Gastroesophageal sphincter (tissue), 3 donors: ENCODE measurements at regions not wholly inside any gene's neighbourhood (a gene's known extent, or its start where the extent isn't known, plus 50 kb on each side); places are given as distances from the start of the nearest gene placed in this dataset.

Source experiments
- EP300 ChIP-seq: sonication (generic); formaldehyde crosslinking; IDR thresholded peaks from one replicate; pipeline ENCODE4 v1.6.1; 2017; ENCODE audit warnings: antibody characterized with exemption, mild to moderate bottlenecking
- TF ChIP-seq, protein P1 (sequence below), 4 experiments: fragments of 200-600 bp in 2 of 4; fragments of 450-650 bp in 2 of 4; sonication (generic) in 1 of 4; IDR thresholded peaks; one replicate each; pipeline ENCODE4 v1.5.1; 2017 to 2019; ENCODE audit warnings: antibody characterized with exemption in 4 of 4, mild to moderate bottlenecking in 2 of 4, moderate library complexity in 2 of 4

DNA sequence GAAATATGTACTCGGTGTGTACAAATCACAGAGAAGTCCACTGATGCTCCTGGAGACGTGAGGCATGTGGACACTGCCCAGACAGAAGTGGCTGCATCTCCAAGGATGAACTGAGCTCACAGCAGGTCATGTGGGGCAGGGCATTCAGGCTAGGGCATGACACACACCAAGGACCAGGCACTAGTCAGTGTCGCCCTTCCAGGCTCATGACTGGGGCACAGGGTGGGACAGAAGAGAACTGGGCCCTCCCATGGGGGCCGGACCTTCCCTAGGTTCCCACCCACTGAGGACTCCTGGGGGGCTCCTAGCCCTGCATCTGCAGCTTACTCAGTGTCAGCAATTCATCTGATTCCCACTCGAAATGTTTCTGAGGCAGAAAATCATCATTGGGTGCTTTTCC is 256.8 kb upstream of the IRX4 start:
- TF ChIP-seq, protein P1, sequence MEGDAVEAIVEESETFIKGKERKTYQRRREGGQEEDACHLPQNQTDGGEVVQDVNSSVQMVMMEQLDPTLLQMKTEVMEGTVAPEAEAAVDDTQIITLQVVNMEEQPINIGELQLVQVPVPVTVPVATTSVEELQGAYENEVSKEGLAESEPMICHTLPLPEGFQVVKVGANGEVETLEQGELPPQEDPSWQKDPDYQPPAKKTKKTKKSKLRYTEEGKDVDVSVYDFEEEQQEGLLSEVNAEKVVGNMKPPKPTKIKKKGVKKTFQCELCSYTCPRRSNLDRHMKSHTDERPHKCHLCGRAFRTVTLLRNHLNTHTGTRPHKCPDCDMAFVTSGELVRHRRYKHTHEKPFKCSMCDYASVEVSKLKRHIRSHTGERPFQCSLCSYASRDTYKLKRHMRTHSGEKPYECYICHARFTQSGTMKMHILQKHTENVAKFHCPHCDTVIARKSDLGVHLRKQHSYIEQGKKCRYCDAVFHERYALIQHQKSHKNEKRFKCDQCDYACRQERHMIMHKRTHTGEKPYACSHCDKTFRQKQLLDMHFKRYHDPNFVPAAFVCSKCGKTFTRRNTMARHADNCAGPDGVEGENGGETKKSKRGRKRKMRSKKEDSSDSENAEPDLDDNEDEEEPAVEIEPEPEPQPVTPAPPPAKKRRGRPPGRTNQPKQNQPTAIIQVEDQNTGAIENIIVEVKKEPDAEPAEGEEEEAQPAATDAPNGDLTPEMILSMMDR (IDR thresholded peaks at IDR 0.05), result no peak
- no peak for TF ChIP-seq EP300
